ENCODE measurements at regions not wholly inside any gene's neighbourhood (a gene's known extent, or its start where the extent isn't known, plus 50 kb on each side); places are given as distances from the start of the nearest gene placed in this dataset.

DNA sequence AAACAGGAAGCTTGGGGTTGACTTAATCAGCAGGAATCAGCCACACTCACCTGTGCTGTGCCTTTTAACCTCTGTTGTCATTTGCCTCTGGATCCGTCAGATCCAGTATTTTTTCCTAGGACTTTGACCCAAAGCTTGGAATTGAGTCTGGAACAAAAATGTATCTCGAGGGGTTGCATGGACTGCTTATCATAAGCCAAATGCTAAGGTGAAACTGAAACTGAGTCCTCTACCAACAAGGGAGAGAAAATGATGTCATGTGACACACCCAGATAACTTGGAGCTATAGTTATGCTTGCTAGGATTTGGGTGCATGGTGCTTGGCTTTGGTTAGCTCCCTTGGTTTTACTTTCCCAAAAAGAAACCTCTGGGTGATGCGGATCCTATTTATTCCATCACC, 2158.6 kb upstream of the PIK3C3 start:
- BruUV-seq (replicated peaks), result no TSS peak
- CTCF ChIA-PET, result no interaction called here
- Histone ChIP-seq H3K79me2 (ENCODE audit: control insufficient read depth, insufficient read depth, low read length) (no peaks in the 10 kb centered on the region), H3K4me2 (ENCODE audit: control insufficient read depth, insufficient read depth) (no peak overlapping the region), H3K27me3 (replicated peaks in 1 of 2; ENCODE audit: control insufficient read depth in 2 of 2, insufficient read depth in 2 of 2, low read length in 1 of 2) (no peaks in the 10 kb centered on the region), H3K9me3 (replicated peaks; ENCODE audit: control insufficient read depth, insufficient read depth, low read length) (peaks cover 4% of the 10 kb centered on the region; the same call in 2 of the 3 replicates), H3K36me3 (ENCODE audit: control insufficient read depth in 2 of 2, insufficient read depth in 2 of 2, low read length in 1 of 2) (no peaks in the 10 kb centered on the region), H3K4me1 (ENCODE audit: control insufficient read depth, insufficient read depth, low read length) (no peaks in the 10 kb centered on the region), H3K9ac (ENCODE audit: control insufficient read depth, insufficient read depth, low read length) (no peak overlapping the region), H2AFZ (ENCODE audit: control insufficient read depth, low read depth, low read length) (no peak overlapping the region), H3K4me3 (no peak overlapping the region), H3K27ac (ENCODE audit: control insufficient read depth, insufficient read depth) (no peak overlapping the region), H4K20me1 (ENCODE audit: control insufficient read depth, insufficient read depth) (no peaks in the 10 kb centered on the region)
- POLR2A ChIA-PET, result no interaction called here
- intact Hi-C loops (cut with micrococcal nuclease; ENCODE audit: unreplicated experiment) (no loop called here), in situ Hi-C loops (cut with MboI) (no loop called here)
- no peak for DNase-seq (ENCODE audit: low read depth, low spot score)
- no peak for TF ChIP-seq MYC (IDR thresholded peaks at IDR 0.05; ENCODE audit: insufficient read depth, insufficient read length, insufficient replicate concordance, low read length, severe bottlenecking)
- TF ChIP-seq, protein P1, sequence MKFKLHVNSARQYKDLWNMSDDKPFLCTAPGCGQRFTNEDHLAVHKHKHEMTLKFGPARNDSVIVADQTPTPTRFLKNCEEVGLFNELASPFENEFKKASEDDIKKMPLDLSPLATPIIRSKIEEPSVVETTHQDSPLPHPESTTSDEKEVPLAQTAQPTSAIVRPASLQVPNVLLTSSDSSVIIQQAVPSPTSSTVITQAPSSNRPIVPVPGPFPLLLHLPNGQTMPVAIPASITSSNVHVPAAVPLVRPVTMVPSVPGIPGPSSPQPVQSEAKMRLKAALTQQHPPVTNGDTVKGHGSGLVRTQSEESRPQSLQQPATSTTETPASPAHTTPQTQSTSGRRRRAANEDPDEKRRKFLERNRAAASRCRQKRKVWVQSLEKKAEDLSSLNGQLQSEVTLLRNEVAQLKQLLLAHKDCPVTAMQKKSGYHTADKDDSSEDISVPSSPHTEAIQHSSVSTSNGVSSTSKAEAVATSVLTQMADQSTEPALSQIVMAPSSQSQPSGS (IDR thresholded peaks at IDR 0.05; ENCODE audit: low read length), result no peak
- TF ChIP-seq BRCA1 (IDR thresholded peaks at IDR 0.05; ENCODE audit: low read depth, low read length), result no peak
- TF ChIP-seq TAF1 (IDR thresholded peaks at IDR 0.05; ENCODE audit: borderline replicate concordance, low read depth, low read length), result no peak
- TF ChIP-seq RFX5 (IDR thresholded peaks at IDR 0.05; ENCODE audit: low read depth, low read length), result no peak
- no peak for TF ChIP-seq CBFB (IDR thresholded peaks at IDR 0.05; ENCODE audit: low read depth)
- TF ChIP-seq NFXL1 (IDR thresholded peaks at IDR 0.05; ENCODE audit: borderline replicate concordance), result no peak
- no peak for TF ChIP-seq TCF7 (IDR thresholded peaks at IDR 0.05; ENCODE audit: borderline replicate concordance)
- no peak for TF ChIP-seq YBX1 (IDR thresholded peaks at IDR 0.05)
- no peak for TF ChIP-seq MEF2A (IDR thresholded peaks at IDR 0.05; ENCODE audit: insufficient read depth, low read depth, low read length)
- no peak for TF ChIP-seq IRF4 (IDR thresholded peaks at IDR 0.05; ENCODE audit: low read depth, low read length)
- TF ChIP-seq NR2C1 (IDR thresholded peaks at IDR 0.05), result no peak
- no peak for TF ChIP-seq BCL11A (IDR thresholded peaks at IDR 0.05; ENCODE audit: low read depth, low read length)
- RAD21 ChIA-PET (ENCODE audit: unreplicated experiment), result no interaction called here
- ATAC-seq, result no peak
- 27% methylated on average over 3 of the region's 3 CpGs for WGBS (ENCODE audit: insufficient coverage, insufficient replicate concordance, low lambda C conversion rate, missing lambda C conversion rate)
- SMC1A ChIA-PET (ENCODE audit: uncharacterized antibody, unreplicated experiment), result interaction anchor here (0.7 to 1.0 kb wide), 2 partner anchors 41 to 578 kb away, joined by 3 to 4 read pairs; no protein-coding TSS in a partner anchor
- no peak for FAIRE-seq

All from GM12878 (cell line).